A549 (cell line): ENCODE measurements at regions not wholly inside any gene's neighbourhood (a gene's known extent, or its start where the extent isn't known, plus 50 kb on each side); places are given as distances from the start of the nearest gene placed in this dataset.
"Not testable (repeated sequence)": the region's sequence is repeated elsewhere in the genome, so short reads cannot be mapped to it uniquely, and the experiment has no call there.

ENCODE experiments used
- BHLHE40 ChIP-seq: IDR thresholded peaks from 2 replicates; pipeline ENCODE4 v1.6.1; 2012; ENCODE audit warnings: low read depth, low read length, inconsistent platforms
- CHD2 ChIP-seq: fragments of 150-350 bp; IDR thresholded peaks from 2 replicates; pipeline ENCODE4 v1.6.1; 2014; ENCODE audit warnings: low read length; ENCODE audit not compliant: partially characterized antibody
- EHF ChIP-seq: fragments of 250-450 bp; sonication (Bioruptor Pico); IDR thresholded peaks from 2 replicates; pipeline ENCODE4 v1.5.0; 2020; ENCODE audit warnings: mild to moderate bottlenecking
- MAZ ChIP-seq: fragments of 150-350 bp; IDR thresholded peaks from 2 replicates; pipeline ENCODE4 v1.6.1; 2014; ENCODE audit warnings: antibody characterized with exemption, low read depth, low read length, borderline replicate concordance
- MYC ChIP-seq: IDR thresholded peaks from 2 replicates; pipeline ENCODE4 v1.6.1; 2012; ENCODE audit warnings: mild to moderate bottlenecking, inconsistent platforms, low read length, improper control_type of control experiment, borderline replicate concordance
- POLR2A ChIP-seq: IDR thresholded peaks from 2 replicates; pipeline ENCODE4 v1.6.1; 2012; ENCODE audit warnings: mild to moderate bottlenecking, low read length
- RAD21 ChIP-seq, 2 experiments: fragments of >200 bp in 1 of 2; sonication (Bioruptor Twin) in 1 of 2; formaldehyde crosslinking in 1 of 2; IDR thresholded peaks in 1 of 2; conservative IDR thresholded peaks in 1 of 2; 2 replicates in 1 of 2; 3 replicates in 1 of 2; pipeline ENCODE4 v1.6.1; 2012 to 2018; ENCODE audit warnings: inconsistent platforms in 1 of 2
- SREBF2 ChIP-seq: fragments of 450-650 bp; IDR thresholded peaks from 2 replicates; pipeline ENCODE4 v1.6.1; 2014; ENCODE audit warnings: mild to moderate bottlenecking, moderate library complexity
- TF ChIP-seq, protein P1 (sequence below): fragments of 450-650 bp; IDR thresholded peaks from 2 replicates; pipeline ENCODE4 v1.6.1; 2014; ENCODE audit warnings: antibody characterized with exemption
- TF ChIP-seq, protein P2 (sequence below): fragments of >200 bp; sonication (Bioruptor Twin); formaldehyde crosslinking; IDR thresholded peaks from 3 replicates; pipeline ENCODE4 v1.5.1; 2016
- TF ChIP-seq, protein P3 (sequence below): fragments of 200-600 bp; sonication (generic); IDR thresholded peaks from 2 replicates; pipeline ENCODE4 v1.6.1; 2016; ENCODE audit warnings: antibody characterized with exemption, mild to moderate bottlenecking, moderate library complexity

DNA sequence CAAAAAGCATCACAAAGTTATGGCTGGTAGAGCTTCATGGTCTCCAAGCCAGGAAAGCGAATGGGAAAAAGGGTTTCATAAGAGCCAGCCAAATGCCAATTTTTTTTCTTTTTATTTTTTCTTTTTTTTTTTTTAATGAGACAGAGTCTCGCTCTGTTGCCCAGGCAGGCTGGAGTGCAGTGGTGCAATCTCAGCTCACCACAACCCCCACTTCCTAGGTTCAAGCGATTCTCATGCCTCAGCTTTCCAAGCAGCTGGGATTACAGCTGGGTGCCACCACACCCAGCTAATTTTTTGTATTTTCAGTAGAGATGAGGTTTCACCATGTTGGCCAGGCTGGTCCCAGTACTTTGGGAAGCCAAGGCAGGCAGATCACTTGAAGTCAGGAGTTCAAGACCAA is 148.7 kb upstream of the POGK start:
- TF ChIP-seq, protein P1, sequence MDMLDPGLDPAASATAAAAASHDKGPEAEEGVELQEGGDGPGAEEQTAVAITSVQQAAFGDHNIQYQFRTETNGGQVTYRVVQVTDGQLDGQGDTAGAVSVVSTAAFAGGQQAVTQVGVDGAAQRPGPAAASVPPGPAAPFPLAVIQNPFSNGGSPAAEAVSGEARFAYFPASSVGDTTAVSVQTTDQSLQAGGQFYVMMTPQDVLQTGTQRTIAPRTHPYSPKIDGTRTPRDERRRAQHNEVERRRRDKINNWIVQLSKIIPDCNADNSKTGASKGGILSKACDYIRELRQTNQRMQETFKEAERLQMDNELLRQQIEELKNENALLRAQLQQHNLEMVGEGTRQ, result not testable (repeated sequence)
- TF ChIP-seq CHD2; MAZ; POLR2A; MYC; SREBF2; EHF (CRISPR knock-in tag); BHLHE40; RAD21 (conservative IDR thresholded peaks at IDR 0.05 in 1 of 2, IDR thresholded peaks at IDR 0.05 in 1 of 2): not testable (repeated sequence)
- TF ChIP-seq, protein P2, sequence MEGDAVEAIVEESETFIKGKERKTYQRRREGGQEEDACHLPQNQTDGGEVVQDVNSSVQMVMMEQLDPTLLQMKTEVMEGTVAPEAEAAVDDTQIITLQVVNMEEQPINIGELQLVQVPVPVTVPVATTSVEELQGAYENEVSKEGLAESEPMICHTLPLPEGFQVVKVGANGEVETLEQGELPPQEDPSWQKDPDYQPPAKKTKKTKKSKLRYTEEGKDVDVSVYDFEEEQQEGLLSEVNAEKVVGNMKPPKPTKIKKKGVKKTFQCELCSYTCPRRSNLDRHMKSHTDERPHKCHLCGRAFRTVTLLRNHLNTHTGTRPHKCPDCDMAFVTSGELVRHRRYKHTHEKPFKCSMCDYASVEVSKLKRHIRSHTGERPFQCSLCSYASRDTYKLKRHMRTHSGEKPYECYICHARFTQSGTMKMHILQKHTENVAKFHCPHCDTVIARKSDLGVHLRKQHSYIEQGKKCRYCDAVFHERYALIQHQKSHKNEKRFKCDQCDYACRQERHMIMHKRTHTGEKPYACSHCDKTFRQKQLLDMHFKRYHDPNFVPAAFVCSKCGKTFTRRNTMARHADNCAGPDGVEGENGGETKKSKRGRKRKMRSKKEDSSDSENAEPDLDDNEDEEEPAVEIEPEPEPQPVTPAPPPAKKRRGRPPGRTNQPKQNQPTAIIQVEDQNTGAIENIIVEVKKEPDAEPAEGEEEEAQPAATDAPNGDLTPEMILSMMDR, result not testable (repeated sequence)
- TF ChIP-seq, protein P3, sequence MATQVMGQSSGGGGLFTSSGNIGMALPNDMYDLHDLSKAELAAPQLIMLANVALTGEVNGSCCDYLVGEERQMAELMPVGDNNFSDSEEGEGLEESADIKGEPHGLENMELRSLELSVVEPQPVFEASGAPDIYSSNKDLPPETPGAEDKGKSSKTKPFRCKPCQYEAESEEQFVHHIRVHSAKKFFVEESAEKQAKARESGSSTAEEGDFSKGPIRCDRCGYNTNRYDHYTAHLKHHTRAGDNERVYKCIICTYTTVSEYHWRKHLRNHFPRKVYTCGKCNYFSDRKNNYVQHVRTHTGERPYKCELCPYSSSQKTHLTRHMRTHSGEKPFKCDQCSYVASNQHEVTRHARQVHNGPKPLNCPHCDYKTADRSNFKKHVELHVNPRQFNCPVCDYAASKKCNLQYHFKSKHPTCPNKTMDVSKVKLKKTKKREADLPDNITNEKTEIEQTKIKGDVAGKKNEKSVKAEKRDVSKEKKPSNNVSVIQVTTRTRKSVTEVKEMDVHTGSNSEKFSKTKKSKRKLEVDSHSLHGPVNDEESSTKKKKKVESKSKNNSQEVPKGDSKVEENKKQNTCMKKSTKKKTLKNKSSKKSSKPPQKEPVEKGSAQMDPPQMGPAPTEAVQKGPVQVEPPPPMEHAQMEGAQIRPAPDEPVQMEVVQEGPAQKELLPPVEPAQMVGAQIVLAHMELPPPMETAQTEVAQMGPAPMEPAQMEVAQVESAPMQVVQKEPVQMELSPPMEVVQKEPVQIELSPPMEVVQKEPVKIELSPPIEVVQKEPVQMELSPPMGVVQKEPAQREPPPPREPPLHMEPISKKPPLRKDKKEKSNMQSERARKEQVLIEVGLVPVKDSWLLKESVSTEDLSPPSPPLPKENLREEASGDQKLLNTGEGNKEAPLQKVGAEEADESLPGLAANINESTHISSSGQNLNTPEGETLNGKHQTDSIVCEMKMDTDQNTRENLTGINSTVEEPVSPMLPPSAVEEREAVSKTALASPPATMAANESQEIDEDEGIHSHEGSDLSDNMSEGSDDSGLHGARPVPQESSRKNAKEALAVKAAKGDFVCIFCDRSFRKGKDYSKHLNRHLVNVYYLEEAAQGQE, result not testable (repeated sequence)
